Ishikawa (cell line): ENCODE measurements at regions not wholly inside any gene's neighbourhood (a gene's known extent, or its start where the extent isn't known, plus 50 kb on each side); places are given as distances from the start of the nearest gene placed in this dataset.

Source experiments
- CEBPB ChIP-seq: IDR thresholded peaks from 2 replicates; pipeline ENCODE4 v1.6.1; 2012
- CREB1 ChIP-seq: IDR thresholded peaks from 2 replicates; pipeline ENCODE4 v1.6.1; 2012; ENCODE audit warnings: low read depth
- EGR1 ChIP-seq: IDR thresholded peaks from 2 replicates; pipeline ENCODE4 v1.6.1; 2012
- EP300 ChIP-seq: IDR thresholded peaks from 2 replicates; pipeline ENCODE4 v1.6.1; 2012; ENCODE audit warnings: borderline replicate concordance
- FOXM1 ChIP-seq: IDR thresholded peaks from 2 replicates; pipeline ENCODE4 v1.6.1; 2012; ENCODE audit warnings: low read depth, borderline replicate concordance
- MAX ChIP-seq: IDR thresholded peaks from 2 replicates; pipeline ENCODE4 v1.6.1; 2012
- NFIC ChIP-seq: IDR thresholded peaks from 2 replicates; pipeline ENCODE4 v1.6.1; 2012
- RAD21 ChIP-seq: IDR thresholded peaks from 2 replicates; pipeline ENCODE4 v1.6.1; 2012; ENCODE audit warnings: low read depth
- REST ChIP-seq: IDR thresholded peaks from 2 replicates; pipeline ENCODE4 v1.6.1; 2012; ENCODE audit warnings: low read depth, mild to moderate bottlenecking
- TAF1 ChIP-seq: IDR thresholded peaks from 2 replicates; pipeline ENCODE4 v1.6.1; 2012; ENCODE audit warnings: low read depth, mild to moderate bottlenecking
- TCF12 ChIP-seq: IDR thresholded peaks from 2 replicates; pipeline ENCODE4 v1.6.1; 2012; ENCODE audit warnings: low read depth
- TEAD4 ChIP-seq: IDR thresholded peaks from 2 replicates; pipeline ENCODE4 v1.6.1; 2012
- USF1 ChIP-seq: IDR thresholded peaks from 2 replicates; pipeline ENCODE4 v1.6.1; 2012
- YY1 ChIP-seq: IDR thresholded peaks from 2 replicates; pipeline ENCODE4 v1.6.1; 2012; ENCODE audit warnings: low read depth
- ZBTB7A ChIP-seq: IDR thresholded peaks from 2 replicates; pipeline ENCODE4 v1.6.1; 2012; ENCODE audit warnings: low read depth

GRCh38 chr15:77784361-77785292 lies 151.9 kb upstream of the LINGO1 start:
- TF ChIP-seq TEAD4 (0 out of 2 replicates have a peak, but pooled peaks have one; percentile 26), EP300 (no peak), YY1 (no peak), CEBPB (no peak), CREB1 (no peak), REST (no peak), EGR1 (no peak), TAF1 (no peak), ZBTB7A (no peak), RAD21 (peak; percentile 65)

GRCh38 chr15:77783636-77784035 lies 150.9 kb upstream of the LINGO1 start:
- TF ChIP-seq YY1: no peak
- TF ChIP-seq TCF12: no peak
- no peak for TF ChIP-seq CEBPB
- no peak for TF ChIP-seq NFIC
- TF ChIP-seq CREB1: no peak
- TF ChIP-seq FOXM1: no peak
- no peak for TF ChIP-seq EGR1
- TF ChIP-seq REST: no peak

- TF ChIP-seq TEAD4 (no peak), YY1 (no peak), USF1 (no peak), TAF1 (no peak), RAD21 (no peak), NFIC (no peak), REST (no peak), MAX (no peak), ZBTB7A (no peak), TCF12 (no peak), CEBPB (no peak), EGR1 (no peak), CREB1 (no peak)
These were observed 150.0 kb upstream of the LINGO1 start for GRCh38 chr15:77782691-77783090.

GRCh38 chr15:77781946-77782240 lies 149.2 kb upstream of the LINGO1 start:
- TF ChIP-seq TAF1 (no peak), CEBPB (no peak), CREB1 (no peak)

GRCh38 chr15:77781151-77781945 lies 148.6 kb upstream of the LINGO1 start:
- no peak for TF ChIP-seq TEAD4
- TF ChIP-seq EGR1: no peak
- no peak for TF ChIP-seq TCF12
- TF ChIP-seq USF1: no peak
- no peak for TF ChIP-seq NFIC
- no peak for TF ChIP-seq MAX
- TF ChIP-seq REST: no peak
- TF ChIP-seq CEBPB: no peak
- TF ChIP-seq YY1: no peak
- no peak for TF ChIP-seq EP300
- no peak for TF ChIP-seq FOXM1
- no peak for TF ChIP-seq RAD21
- TF ChIP-seq ZBTB7A: no peak
- TF ChIP-seq CREB1: no peak
- no peak for TF ChIP-seq TAF1
